Mesendoderm (in vitro differentiated cells): ENCODE measurements at regions not wholly inside any gene's neighbourhood (a gene's known extent, or its start where the extent isn't known, plus 50 kb on each side); places are given as distances from the start of the nearest gene placed in this dataset.

Experiments
- DNase-seq: peaks from one replicate; pipeline ENCODE4 v3.0.0; 2013
- H2AK5ac ChIP-seq: 2 replicates; pipeline ENCODE4 v1.6.1; 2013; ENCODE audit warnings: low read length, inconsistent platforms
- H2BK120ac ChIP-seq: 2 replicates; pipeline ENCODE4 v1.6.1; 2013; ENCODE audit warnings: low read depth, mild to moderate bottlenecking, low read length, moderate library complexity, mixed read lengths
- H2BK15ac ChIP-seq: replicated peaks from 2 replicates; pipeline ENCODE4 v1.6.1; 2013; ENCODE audit warnings: low read depth, mild to moderate bottlenecking, moderate library complexity
- H2BK5ac ChIP-seq: 2 replicates; pipeline ENCODE4 v1.6.1; 2013; ENCODE audit warnings: low read length, inconsistent platforms
- H3K18ac ChIP-seq: 2 replicates; pipeline ENCODE4 v1.6.1; 2013; ENCODE audit warnings: mild to moderate bottlenecking, low read length, mixed read lengths
- H3K23ac ChIP-seq: one replicate; pipeline ENCODE4 v1.6.1; 2013; ENCODE audit warnings: low read length
- H3K27ac ChIP-seq: 2 replicates; pipeline ENCODE4 v1.5.1; 2013; ENCODE audit warnings: low read depth, mild to moderate bottlenecking, inconsistent platforms, low read length, moderate library complexity
- H3K27me3 ChIP-seq: 2 replicates; pipeline ENCODE4 v1.6.1; 2013; ENCODE audit warnings: low read length, control low read depth, mild to moderate bottlenecking, inconsistent platforms; ENCODE audit not compliant: insufficient read depth, poor library complexity
- H3K36me3 ChIP-seq: 2 replicates; pipeline ENCODE4 v1.6.1; 2013; ENCODE audit warnings: low read length, inconsistent platforms; ENCODE audit not compliant: control insufficient read depth, insufficient read depth
- H3K4ac ChIP-seq: one replicate; pipeline ENCODE4 v1.6.1; 2013; ENCODE audit warnings: low read depth, mild to moderate bottlenecking, low read length, moderate library complexity
- H3K4me1 ChIP-seq: 2 replicates; pipeline ENCODE4 v1.6.1; 2013; ENCODE audit warnings: low read depth, low read length, inconsistent platforms; ENCODE audit not compliant: control insufficient read depth
- H3K4me2 ChIP-seq: 2 replicates; pipeline ENCODE4 v1.6.1; 2013; ENCODE audit warnings: low read length
- H3K4me3 ChIP-seq: 2 replicates; pipeline ENCODE4 v1.5.1; 2013; ENCODE audit warnings: mild to moderate bottlenecking, low read length
- H3K56ac ChIP-seq: one replicate; pipeline ENCODE4 v1.6.1; 2013; ENCODE audit warnings: low read length
- H3K79me1 ChIP-seq: 2 replicates; pipeline ENCODE4 v1.6.1; 2013; ENCODE audit warnings: low read length, inconsistent platforms
- H3K79me2 ChIP-seq: 2 replicates; pipeline ENCODE4 v1.6.1; 2013; ENCODE audit warnings: mild to moderate bottlenecking, low read length; ENCODE audit not compliant: control insufficient read depth, insufficient read depth
- H3K9ac ChIP-seq: 2 replicates; pipeline ENCODE4 v1.6.1; 2013; ENCODE audit warnings: low read length, inconsistent platforms
- H4K5ac ChIP-seq: one replicate; pipeline ENCODE4 v1.6.1; 2013; ENCODE audit warnings: low read length
- H4K8ac ChIP-seq: one replicate; pipeline ENCODE4 v1.6.1; 2013; ENCODE audit warnings: low read depth, mild to moderate bottlenecking, control low read depth, low read length, moderate library complexity
- WGBS: extraction: QIAGEN DNeasy Blood & Tissue Kit; methylation state at CpG from one replicate; pipeline ENCODE4 v1.1.7; 2013; ENCODE audit warnings: low lambda C conversion rate, missing lambda C conversion rate; ENCODE audit not compliant: insufficient coverage; ENCODE audit errors: extremely low coverage; 5-methylcytosine and 5-hydroxymethylcytosine counted together

DNA sequence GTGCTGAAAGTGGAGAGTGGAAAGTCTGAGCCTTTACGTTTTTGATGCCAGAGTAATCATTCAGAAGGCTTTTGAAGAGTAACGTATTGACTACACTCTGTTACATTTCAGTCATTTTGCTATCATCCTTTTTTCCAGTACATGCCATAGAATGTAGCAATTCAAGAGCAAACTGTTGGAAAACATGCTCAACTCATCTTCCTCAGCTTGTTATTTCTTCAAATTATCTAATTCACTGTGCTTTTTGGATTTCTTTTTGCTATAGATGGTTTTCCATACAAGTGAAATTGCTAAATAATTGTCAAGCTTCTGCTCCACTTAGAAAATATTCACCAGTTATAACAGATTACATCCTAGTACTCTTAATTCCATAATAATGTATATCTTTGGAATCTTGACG, 129.9 kb upstream of the CLEC14A start:
- H3K23ac ChIP-seq: no peak overlapping the region
- H3K4me1 ChIP-seq: no peaks in the 10 kb centered on the region
- H3K4ac ChIP-seq: no peak overlapping the region
- H3K27ac ChIP-seq: no peak overlapping the region
- no peak overlapping the region for H2BK120ac ChIP-seq
- H4K5ac ChIP-seq: no peak overlapping the region
- H3K9ac ChIP-seq: no peak overlapping the region
- no peak overlapping the region for H3K4me2 ChIP-seq
- no peak overlapping the region for H2BK15ac ChIP-seq
- no peak overlapping the region for H3K4me3 ChIP-seq
- no peaks in the 10 kb centered on the region for H3K79me2 ChIP-seq
- H3K56ac ChIP-seq: no peak overlapping the region
- no peak overlapping the region for H3K18ac ChIP-seq
- no peaks in the 10 kb centered on the region for H3K79me1 ChIP-seq
- H3K27me3 ChIP-seq: no peaks in the 10 kb centered on the region
- H2AK5ac ChIP-seq: no peak overlapping the region
- no peak overlapping the region for H2BK5ac ChIP-seq
- H3K36me3 ChIP-seq: no peaks in the 10 kb centered on the region
- no peak for DNase-seq
- H4K8ac ChIP-seq: no peak overlapping the region
- no CpG with 5 or more reads among the region's 3 CpGs for WGBS

- H2BK5ac ChIP-seq: no peak overlapping the region
- H3K36me3 ChIP-seq: no peaks in the 10 kb centered on the region
- H3K79me2 ChIP-seq: no peaks in the 10 kb centered on the region
- no peaks in the 10 kb centered on the region for H3K4me1 ChIP-seq
- H4K8ac ChIP-seq: no peak overlapping the region
- no peaks in the 10 kb centered on the region for H3K27me3 ChIP-seq
- no peaks in the 10 kb centered on the region for H3K79me1 ChIP-seq
- H3K4me2 ChIP-seq: no peak overlapping the region
- H4K5ac ChIP-seq: no peak overlapping the region
- H3K9ac ChIP-seq: no peak overlapping the region
- no peak overlapping the region for H2AK5ac ChIP-seq
- no CpG with 5 or more reads among the region's 5 CpGs for WGBS
- H2BK120ac ChIP-seq: no peak overlapping the region
- no peak for DNase-seq
- no peak overlapping the region for H3K4me3 ChIP-seq
- no peak overlapping the region for H3K56ac ChIP-seq
- H3K4ac ChIP-seq: no peak overlapping the region
- no peak overlapping the region for H3K23ac ChIP-seq
- no peak overlapping the region for H3K27ac ChIP-seq
- no peak overlapping the region for H2BK15ac ChIP-seq
- no peak overlapping the region for H3K18ac ChIP-seq
Measured at GRCh38 chr14:38385343-38385742, 129.4 kb upstream of the CLEC14A start.

- no peak for DNase-seq
- H3K23ac ChIP-seq: no peak overlapping the region
Measured at GRCh38 chr14:38384741-38385140, 128.8 kb upstream of the CLEC14A start.

DNA sequence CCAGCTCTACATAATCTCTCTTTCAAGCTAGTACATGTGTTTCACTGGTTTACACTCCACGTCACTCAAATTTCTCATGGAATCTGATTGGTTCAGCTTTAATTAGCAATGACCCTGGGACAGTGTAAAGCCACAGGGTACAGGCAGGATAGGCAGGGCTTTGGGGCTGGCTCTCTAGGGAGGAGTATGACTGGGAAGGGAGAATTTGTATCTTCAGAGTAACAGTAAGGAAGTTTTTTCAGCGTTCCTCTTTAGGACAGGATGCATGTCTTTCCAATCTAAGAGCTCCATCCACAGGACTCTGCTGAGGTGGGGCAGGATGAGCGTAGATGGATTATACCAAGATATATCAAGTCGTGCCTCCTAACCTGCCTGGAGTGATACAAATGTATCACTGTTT, 112.0 kb upstream of the CLEC14A start:
- H2BK15ac ChIP-seq: no peak overlapping the region
- H3K4me2 ChIP-seq: no peak overlapping the region
- H3K9ac ChIP-seq: no peak overlapping the region
- H3K56ac ChIP-seq: no peak overlapping the region
- H3K4me1 ChIP-seq: no peaks in the 10 kb centered on the region
- no CpG with 5 or more reads among the region's 4 CpGs for WGBS
- no peak overlapping the region for H4K8ac ChIP-seq
- H3K23ac ChIP-seq: no peak overlapping the region
- H4K5ac ChIP-seq: no peak overlapping the region
- no peak overlapping the region for H3K4ac ChIP-seq
- no peak for DNase-seq
- H3K36me3 ChIP-seq: no peaks in the 10 kb centered on the region
- no peaks in the 10 kb centered on the region for H3K27me3 ChIP-seq
- no peak overlapping the region for H3K27ac ChIP-seq
- H3K18ac ChIP-seq: no peak overlapping the region
- H3K79me1 ChIP-seq: no peaks in the 10 kb centered on the region
- H3K4me3 ChIP-seq: no peak overlapping the region
- H2AK5ac ChIP-seq: no peak overlapping the region
- no peak overlapping the region for H2BK120ac ChIP-seq
- H2BK5ac ChIP-seq: no peak overlapping the region
- H3K79me2 ChIP-seq: no peaks in the 10 kb centered on the region

More at GRCh38 chr14:38384741-38385140, 128.8 kb upstream of the CLEC14A start:
- H3K27me3 ChIP-seq: no peaks in the 10 kb centered on the region
- H4K5ac ChIP-seq: no peak overlapping the region
- H3K9ac ChIP-seq: no peak overlapping the region
- H3K79me2 ChIP-seq: no peaks in the 10 kb centered on the region
- no peak overlapping the region for H3K4me2 ChIP-seq
- no peaks in the 10 kb centered on the region for H3K4me1 ChIP-seq
- WGBS: no CpG with 5 or more reads among the region's 1 CpG
- no peak overlapping the region for H2BK120ac ChIP-seq
- H2BK5ac ChIP-seq: no peak overlapping the region
- no peaks in the 10 kb centered on the region for H3K79me1 ChIP-seq
- no peak overlapping the region for H3K56ac ChIP-seq
- no peaks in the 10 kb centered on the region for H3K36me3 ChIP-seq
- H3K27ac ChIP-seq: no peak overlapping the region
- H3K18ac ChIP-seq: no peak overlapping the region
- H3K4me3 ChIP-seq: no peak overlapping the region
- no peak overlapping the region for H4K8ac ChIP-seq
- H2AK5ac ChIP-seq: no peak overlapping the region
- H2BK15ac ChIP-seq: no peak overlapping the region
- no peak overlapping the region for H3K4ac ChIP-seq

DNA sequence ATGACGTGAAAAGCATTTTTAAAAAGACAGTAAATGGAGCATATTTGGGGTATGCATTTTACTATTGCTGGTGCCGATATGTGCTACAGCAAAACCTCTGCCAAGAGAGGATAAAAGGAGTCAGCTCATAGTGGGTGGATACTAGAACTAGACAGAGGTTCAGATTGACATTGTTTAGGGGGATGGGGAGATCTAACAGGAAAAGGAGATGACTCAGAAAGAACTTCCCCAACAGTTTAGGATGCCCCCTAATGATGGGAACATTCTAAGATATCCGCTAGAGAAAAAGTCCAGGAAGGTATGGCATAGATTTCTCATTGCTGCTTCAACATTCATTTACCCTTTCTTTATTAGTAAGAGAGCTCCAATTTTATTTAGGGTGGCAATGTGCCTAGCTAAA, 110.5 kb upstream of the CLEC14A start:
- Histone ChIP-seq H3K23ac (no peak overlapping the region), H3K4me1 (no peaks in the 10 kb centered on the region), H3K4me3 (no peak overlapping the region)

GRCh38 chr14:38363217-38363616, 107.3 kb upstream of the CLEC14A start:
- no peak overlapping the region for H2BK5ac ChIP-seq
- no peak overlapping the region for H2BK120ac ChIP-seq
- no peak overlapping the region for H3K9ac ChIP-seq
- no peaks in the 10 kb centered on the region for H3K4me1 ChIP-seq
- no peaks in the 10 kb centered on the region for H3K79me2 ChIP-seq
- no peak for DNase-seq
- H4K8ac ChIP-seq: no peak overlapping the region
- H3K4me2 ChIP-seq: no peak overlapping the region
- no peak overlapping the region for H3K18ac ChIP-seq
- H3K4me3 ChIP-seq: no peak overlapping the region
- no peaks in the 10 kb centered on the region for H3K27me3 ChIP-seq
- no peak overlapping the region for H3K56ac ChIP-seq
- no peaks in the 10 kb centered on the region for H3K36me3 ChIP-seq
- H4K5ac ChIP-seq: no peak overlapping the region
- H3K27ac ChIP-seq: no peak overlapping the region
- no peak overlapping the region for H3K4ac ChIP-seq
- no peak overlapping the region for H2AK5ac ChIP-seq
- WGBS: no CpG with 5 or more reads among the region's 6 CpGs
- H3K79me1 ChIP-seq: no peaks in the 10 kb centered on the region
- no peak overlapping the region for H3K23ac ChIP-seq
- H2BK15ac ChIP-seq: no peak overlapping the region

More for the DNA sequence above, 110.5 kb upstream of the CLEC14A start:
- Histone ChIP-seq H3K56ac (no peak overlapping the region), H2AK5ac (no peak overlapping the region), H2BK120ac (no peak overlapping the region), H3K9ac (no peak overlapping the region), H3K4me2 (no peak overlapping the region), H3K36me3 (no peaks in the 10 kb centered on the region), H3K4ac (no peak overlapping the region), H3K79me2 (no peaks in the 10 kb centered on the region), H3K27ac (no peak overlapping the region), H2BK15ac (no peak overlapping the region), H3K18ac (no peak overlapping the region), H2BK5ac (no peak overlapping the region), H4K8ac (no peak overlapping the region), H4K5ac (no peak overlapping the region), H3K79me1 (no peaks in the 10 kb centered on the region), H3K27me3 (no peaks in the 10 kb centered on the region)
- WGBS: no CpG with 5 or more reads among the region's 3 CpGs
- DNase-seq: peak; percentile 20
